GM04503 (cell line): ENCODE measurements at regions not wholly inside any gene's neighbourhood (a gene's known extent, or its start where the extent isn't known, plus 50 kb on each side); places are given as distances from the start of the nearest gene placed in this dataset.
"Not testable (repeated sequence)": the region's sequence is repeated elsewhere in the genome, so short reads cannot be mapped to it uniquely, and the experiment has no call there.

ENCODE experiments used
- DNase-seq: peaks from one replicate; pipeline ENCODE4 v3.0.0-alpha.2; 2012; ENCODE audit warnings: low read depth

- DNase-seq, result no peak
Measured at GRCh38 chr1:47684964-47685762, 247.3 kb downstream of the FOXD2 start.

- DNase-seq, result no peak
Measured at GRCh38 chr1:47685763-47686066, 247.9 kb downstream of the FOXD2 start.

DNA sequence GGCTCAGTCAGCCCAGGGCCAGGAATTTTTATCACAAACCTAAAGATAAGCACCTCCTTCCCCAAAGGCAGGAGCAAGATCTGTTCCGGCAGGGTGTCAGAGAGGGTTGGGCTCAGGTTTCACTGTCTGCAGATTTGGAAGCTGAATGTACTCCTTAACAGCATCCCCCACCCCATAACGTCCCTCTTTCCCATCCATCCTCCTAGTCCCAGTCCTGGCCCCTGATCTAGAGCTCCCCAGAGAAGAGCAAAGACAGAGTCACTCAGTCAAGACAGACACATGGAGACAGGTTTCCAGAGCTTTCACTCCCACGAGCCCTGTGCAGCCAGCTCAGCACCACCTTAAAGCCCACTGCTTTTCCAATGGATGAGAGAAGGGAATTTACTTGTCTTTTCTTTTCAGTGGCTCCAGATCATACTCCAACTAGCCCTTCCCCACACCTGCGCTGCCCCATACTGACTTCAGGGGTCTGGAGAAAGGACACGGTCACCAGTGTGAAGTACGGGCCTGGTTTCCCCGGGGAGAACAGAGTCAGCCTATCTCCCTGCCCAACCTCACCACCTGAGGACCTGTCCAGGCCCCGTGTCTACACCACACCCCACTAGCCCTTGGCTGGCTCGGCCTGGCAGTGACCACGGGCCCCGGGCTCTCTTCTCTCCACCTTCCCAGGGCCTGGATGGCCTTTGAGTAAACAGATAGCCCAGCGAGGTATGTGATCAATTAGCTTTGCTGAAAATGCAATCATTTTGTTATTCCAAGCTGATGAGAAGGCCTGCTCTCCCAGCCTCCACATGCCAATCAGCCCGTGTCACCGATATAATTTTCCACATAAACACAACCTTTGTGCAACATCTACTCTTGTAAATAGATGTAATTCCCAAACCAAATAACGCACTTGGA lies 249.1 kb downstream of the FOXD2 start:
- DNase-seq, result no peak

GRCh38 chr1:47687631-47688460 lies 250.0 kb downstream of the FOXD2 start:
- DNase-seq, result no peak

GRCh38 chr1:47688461-47689296 lies 250.8 kb downstream of the FOXD2 start:
- no peak for DNase-seq

DNA sequence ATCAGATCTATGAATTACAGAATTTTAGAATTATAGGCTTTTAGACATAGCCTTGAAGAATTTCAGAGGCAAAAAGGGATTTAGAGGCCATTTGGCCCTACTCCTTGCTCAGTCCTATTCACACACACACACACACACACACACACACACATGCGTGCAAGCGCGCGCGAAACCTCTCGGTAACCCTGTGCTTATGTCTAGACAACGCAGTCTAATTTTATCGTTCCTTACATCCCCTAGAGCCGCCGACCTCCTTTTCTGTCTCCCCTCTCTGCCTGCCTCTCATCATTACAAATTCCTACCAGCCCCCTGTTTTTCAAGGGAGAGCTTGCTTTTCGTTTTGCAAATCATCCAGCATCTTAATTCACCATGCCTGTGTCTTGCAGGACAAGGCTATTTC lies 252.1 kb downstream of the FOXD2 start:
- DNase-seq, result no peak

- DNase-seq, result no peak
Measured at GRCh38 chr1:47690341-47691250, 252.8 kb downstream of the FOXD2 start.

GRCh38 chr1:47691293-47691692 lies 253.4 kb downstream of the FOXD2 start:
- DNase-seq, result not testable (repeated sequence)

DNA sequence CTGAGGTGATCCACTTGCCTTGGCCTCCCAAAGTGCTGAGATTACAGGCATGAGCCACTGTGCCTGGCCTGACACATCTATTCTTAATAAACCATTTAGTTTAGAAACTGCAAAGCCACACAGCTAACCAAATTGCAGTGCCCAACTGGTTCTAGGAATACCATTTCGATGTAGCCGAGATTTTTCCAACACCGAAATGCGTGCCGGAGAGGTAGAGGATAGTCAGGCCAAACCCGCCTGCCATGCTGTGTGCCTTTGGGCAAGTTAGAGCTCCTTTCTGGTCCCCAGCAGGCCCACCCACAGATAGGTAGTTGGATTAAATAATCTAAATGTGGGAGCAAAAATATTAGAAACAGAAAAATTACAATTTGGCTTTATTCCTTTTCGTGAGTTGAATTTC lies 254.4 kb downstream of the FOXD2 start:
- no peak for DNase-seq

DNA sequence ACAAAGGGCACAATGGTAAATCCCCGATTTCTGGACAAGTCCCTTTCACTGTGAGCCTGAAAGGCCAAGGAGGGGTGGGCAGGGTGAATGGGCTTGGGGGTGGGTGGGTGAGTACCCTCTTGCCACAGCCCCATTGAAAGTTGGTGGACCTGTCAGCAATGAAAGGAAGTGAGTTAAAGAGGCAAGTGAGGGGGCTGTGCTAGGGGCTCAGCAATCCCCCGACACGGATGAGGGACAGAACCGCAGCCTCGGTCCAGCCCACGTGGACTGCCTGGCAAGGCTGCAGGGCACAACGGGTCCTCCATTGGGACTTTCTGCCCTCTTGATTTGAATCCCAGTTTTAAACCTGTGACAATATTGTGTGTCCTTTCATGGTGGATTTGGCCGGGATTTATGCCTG lies 255.3 kb downstream of the FOXD2 start:
- DNase-seq, result no peak

- DNase-seq, result no peak
Measured at GRCh38 chr1:47694011-47694890, 256.4 kb downstream of the FOXD2 start.

GRCh38 chr1:47696404-47696736 lies 258.5 kb downstream of the FOXD2 start:
- no peak for DNase-seq

DNA sequence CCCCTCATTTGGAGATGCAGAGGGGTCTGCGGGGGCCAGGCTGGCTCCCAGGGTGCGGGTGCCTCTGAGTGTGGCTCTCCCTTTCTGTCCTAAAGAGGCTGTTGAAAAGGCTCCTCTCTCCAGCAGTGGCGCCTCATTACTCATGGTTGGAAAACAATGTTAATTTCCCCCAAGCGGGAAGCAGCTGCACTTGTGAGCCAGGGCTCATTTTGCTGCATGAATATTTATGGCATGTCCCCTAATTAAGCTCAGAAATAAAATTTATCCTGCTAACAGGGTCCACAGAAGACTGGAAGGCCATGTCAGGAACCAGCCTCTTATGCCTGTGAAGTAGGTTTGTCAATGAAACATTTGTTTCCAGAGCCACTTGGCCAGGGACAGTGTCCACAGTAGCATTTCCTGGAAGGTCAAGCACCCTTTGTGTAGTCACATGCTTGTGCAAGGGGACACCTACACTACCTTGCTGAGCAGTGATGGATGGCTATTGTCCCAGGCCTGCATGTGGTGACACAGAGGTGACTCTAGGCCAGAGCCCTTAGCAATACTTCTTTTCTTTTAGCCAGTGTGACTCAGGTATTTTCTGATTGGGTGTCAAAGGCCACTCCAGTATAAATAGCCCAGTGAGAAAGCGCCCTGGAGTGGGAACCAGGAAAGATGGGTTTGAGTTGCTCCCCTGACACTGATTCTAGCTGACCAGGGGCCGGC lies 259.0 kb downstream of the FOXD2 start:
- DNase-seq, result no peak

DNA sequence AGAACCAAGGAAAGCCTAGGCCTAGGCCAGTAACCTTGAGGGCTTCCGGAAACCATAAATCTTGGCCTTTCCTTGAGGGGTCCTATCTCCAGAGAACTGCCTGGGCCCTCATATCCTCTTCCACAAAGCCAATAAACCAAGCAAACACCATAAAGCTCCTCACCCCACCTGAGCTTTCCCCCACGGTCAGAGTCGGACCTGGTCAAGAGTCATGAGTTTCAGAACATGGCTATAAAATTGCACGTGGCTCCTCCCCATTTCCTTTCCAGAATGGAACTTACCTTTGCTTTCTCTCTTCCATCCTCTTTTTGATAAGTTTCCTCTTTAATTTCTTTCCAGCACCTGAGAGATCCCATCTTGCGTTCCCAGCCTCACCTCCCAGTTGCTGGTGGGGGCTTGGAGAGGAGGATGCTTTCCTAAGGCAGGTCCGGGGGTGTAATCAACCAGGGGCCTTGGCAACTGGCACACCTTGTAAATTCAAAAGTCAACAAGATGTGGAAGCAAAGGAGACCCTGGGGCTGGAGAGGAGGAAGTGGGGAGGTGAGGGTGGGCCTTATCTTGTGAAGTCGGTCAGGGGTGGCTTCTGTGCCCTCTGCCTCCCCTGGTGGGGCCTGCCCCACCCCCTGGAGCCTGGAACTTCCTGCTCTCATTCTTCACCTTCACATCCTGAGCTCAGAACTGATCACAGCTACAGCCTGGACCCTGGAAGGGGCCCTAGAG lies 259.9 kb downstream of the FOXD2 start:
- no peak for DNase-seq

- no peak for DNase-seq
Measured at GRCh38 chr1:47699492-47700235, 261.8 kb downstream of the FOXD2 start.

- DNase-seq, result no peak
Measured at GRCh38 chr1:47701283-47701682, 263.4 kb downstream of the FOXD2 start.

GRCh38 chr1:47701741-47702515 lies 264.1 kb downstream of the FOXD2 start:
- no peak for DNase-seq
